ENCODE measurements at regions not wholly inside any gene's neighbourhood (a gene's known extent, or its start where the extent isn't known, plus 50 kb on each side); places are given as distances from the start of the nearest gene placed in this dataset.
A peak's percentile ranks its signal among the peaks of the same experiment; 100 is the strongest.
"Not testable (repeated sequence)": the region's sequence is repeated elsewhere in the genome, so short reads cannot be mapped to it uniquely, and the experiment has no call there.

DNA sequence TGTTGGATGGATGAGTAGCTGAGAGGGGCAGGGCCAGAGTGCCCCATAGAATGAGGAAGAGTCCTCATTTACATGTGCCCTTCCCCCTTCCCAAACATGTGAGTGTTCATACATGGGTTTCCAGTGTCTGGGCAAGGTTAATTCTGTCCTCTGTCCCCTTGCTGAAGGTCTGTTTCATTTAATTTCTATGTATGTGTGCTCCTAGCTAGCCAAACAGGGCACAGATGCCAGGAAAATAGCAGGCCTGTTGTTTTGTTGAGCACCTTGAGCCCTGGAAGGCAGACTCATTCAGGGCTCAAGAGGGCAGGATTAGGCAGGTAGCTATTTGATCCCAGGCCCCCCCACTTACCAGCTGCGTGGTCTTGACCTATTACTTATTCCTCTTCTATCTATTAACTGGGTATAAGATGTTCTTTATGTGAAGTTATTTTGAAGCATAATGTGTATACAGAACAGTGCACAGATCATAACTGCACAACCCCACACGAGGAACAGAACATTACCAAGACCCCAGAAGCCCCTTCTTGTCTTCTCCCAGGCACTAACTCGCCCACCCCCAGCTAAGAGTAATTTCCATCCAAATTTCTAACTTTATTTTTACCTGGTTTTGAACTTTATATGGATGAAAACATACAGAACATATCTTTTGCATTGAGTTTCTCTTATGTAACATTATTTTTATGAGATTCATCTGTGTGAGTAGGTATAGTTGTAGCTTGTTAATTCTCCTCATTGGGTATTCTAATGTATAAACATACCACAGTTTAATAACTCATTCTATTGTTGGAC is 164.3 kb downstream of the RPIA start:
- intact Hi-C loops (cut with DNase I): no loop called here
- no peak for DNase-seq

DNA sequence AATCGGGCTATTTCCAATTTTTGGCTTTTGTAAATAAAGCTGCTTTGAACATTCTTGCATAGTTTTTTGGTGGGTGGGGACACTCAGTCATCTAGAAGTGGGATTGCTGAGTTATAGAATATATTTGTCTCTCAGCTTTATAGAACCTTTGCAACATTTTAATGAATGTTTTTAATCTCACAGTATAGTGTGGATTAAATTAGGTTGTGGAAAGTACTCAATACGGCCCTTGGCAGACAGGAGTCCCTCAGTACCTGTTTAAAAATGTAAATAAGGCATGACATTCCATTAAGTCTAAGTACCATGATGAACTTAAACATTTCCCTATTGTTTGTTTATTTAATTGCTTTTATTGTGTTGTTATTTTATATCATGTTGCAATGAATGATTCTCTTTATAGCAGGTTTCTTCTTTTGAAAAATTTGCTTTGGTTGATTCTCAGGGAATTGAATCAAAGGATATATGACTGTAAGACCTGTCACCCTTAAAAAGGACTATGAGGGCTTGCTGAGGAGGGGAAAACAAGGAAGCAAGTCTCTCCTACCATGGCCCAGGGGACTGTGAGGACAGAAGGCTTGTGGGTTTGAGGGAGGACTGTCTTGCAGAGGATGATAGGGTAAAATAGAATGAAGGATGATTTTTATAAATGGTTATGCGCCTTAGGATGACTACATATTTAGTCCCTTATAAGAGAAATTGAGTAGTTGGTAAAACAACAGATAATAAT is 165.1 kb downstream of the RPIA start:
- no peak for DNase-seq
- intact Hi-C loops (cut with DNase I): no loop called here

DNA sequence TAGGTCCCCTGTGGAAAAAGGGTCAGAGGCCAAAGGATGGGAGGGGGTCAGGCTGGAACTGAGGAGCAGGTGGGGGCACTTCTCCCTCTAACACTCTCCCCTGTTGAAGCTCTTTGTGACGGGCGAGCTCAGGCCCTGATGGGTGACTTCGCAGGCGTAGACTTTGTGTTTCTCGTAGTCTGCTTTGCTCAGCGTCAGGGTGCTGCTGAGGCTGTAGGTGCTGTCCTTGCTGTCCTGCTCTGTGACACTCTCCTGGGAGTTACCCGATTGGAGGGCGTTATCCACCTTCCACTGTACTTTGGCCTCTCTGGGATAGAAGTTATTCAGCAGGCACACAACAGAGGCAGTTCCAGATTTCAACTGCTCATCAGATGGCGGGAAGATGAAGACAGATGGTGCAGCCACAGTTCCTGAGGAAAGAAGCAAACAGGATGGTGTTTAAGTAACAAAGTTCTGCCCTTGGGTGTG is 165.8 kb downstream of the RPIA start:
- intact Hi-C loops (cut with DNase I): no loop called here
- no peak for DNase-seq

DNA sequence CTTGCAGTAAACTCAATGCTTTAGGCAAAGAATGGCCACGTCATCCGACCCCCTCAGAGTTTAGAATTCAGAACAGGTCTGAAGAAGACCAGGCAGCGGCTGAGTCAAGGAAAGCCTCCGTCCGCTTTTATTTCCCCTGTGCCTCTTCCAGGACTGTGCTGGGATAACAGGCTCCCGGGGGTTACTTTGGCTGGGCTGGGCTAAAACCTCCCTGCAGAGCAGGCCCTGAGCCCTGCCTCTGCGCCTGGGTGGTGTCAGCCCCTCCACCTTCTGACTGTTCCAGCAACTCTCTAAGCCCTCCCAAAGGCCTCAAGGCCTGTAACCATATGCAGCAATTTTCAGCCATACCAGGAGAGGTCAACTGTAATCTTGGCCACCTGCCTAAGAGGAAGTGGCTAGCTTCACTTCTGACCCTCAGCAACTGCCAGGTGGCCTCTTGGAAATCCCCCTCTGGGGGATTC is 166.5 kb downstream of the RPIA start:
- intact Hi-C loops (cut with DNase I): no loop called here
- no peak for DNase-seq

DNA sequence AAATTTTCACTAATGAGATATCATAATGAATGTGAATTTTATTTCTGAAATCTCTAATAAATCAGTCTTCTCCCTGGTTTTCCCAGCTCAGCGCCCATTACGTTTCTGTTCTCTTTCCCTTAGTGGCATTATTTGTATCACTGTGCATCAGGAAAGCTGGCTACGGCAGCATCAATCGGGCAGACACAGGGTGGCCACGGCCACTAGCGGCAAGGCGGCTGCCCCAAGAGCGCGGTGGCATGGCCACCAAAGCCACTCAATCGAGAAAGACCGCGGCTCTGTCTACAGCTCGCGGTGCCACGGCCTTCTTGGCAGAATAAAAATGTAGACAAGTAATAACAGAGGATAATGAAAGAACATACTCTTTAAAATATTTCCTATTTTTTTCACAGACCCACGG is 168.0 kb downstream of the RPIA start:
- no peak for DNase-seq
- intact Hi-C loops (cut with DNase I): no loop called here

DNA sequence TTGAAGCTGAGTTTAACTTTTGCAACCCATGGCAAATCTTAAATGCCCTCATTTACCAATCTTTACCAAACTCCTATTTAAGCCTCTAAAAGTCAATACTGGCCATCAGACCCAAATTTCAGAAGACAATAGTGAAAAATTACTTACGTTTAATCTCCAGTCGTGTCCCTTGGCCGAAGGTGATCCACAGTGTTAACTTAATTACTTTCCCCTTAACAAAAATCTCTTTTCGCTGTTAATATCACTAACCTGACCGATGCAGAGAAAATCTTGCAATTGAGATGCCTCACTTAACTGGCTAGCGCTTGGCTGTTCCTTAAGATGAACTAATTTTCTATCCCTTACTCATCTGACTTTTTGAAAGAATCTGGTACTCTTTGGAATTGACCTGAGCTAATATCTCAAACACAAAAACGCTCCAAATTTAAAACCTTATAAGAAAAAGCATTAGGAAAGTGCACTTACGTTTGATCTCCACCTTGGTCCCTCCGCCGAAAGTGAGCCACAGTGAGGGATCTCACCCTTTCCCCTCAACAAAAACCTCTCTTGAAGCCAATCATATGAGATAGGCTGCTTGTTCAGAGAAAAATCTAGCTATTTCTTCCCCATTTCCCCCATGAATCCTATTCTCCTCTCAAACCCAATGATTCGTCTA is 169.1 kb downstream of the RPIA start:
- intact Hi-C loops (cut with DNase I): no loop called here
- DNase-seq: no peak

DNA sequence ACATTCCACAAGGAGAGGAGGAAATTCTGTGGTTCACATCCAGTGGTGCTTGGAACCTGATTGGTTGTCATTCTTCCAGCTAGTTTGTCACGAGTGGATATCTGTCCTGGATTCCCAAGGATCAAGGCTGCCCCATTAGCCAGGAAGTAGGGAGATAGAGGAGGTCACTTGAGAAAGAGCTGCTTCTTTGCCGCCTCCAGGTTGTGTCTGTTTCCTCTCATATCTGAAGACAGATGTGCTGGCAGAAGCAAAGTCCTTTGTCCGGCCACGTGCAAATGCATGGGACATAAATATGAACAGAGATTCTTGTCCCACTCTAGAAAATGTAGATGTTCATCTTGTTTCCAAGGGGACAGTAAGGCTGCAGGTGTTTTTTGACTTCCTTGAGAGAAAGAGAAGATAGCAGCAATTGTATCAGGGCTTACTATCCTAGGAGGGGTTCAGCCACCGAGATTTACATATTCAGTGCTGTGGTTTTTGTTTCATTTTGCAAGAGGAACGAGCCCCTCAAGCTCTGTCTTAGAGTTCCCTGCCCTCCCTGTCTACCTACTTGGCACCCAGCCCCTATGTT is 174.4 kb downstream of the RPIA start:
- no peak for DNase-seq

DNA sequence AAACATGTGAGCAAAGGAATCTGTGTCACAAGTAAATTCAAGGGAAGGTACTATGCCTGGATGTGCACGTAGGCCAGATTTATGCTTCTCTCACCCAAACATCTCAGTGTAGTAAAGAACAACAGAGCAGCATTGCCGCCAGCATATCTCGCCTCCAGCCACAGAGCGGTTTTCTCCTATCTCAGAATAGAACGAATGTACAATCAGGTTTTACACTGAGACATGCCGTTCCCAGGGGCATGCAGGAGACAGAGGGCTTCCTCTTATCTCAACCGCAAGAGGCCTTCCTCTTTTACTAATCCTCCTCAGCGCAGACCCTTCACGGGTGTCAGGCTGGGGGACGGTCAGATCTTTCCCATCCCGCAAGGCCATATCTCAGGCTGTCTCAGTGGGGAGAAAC is 175.3 kb downstream of the RPIA start:
- intact Hi-C loops (cut with DNase I): no loop called here

More for the DNA sequence above, 174.4 kb downstream of the RPIA start:
- intact Hi-C loops (cut with DNase I): no loop called here

DNA sequence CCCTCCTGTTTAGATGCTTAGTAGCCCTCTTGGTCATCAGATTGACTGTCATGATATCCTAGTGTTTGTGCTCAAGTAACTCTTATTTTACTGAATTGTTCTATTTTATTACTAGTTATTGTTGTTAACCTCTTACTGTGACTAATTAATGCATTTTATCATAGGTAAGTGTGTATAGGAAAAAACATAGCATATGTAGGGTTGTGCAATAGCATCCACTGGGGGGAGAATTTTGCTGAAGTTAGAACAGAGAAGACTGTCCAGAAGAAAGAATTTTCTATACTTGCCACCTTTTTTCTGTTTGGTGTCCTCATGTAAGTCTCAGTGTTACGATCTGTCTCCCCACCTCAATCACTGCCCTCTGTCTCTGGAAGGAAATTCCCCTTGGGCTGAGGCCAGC is 177.4 kb downstream of the RPIA start:
- intact Hi-C loops (cut with DNase I): no loop called here
- no peak for DNase-seq

More for the DNA sequence above, 175.3 kb downstream of the RPIA start:
- DNase-seq: peak in 19 of 42 donors; percentile 4 to 44 (median 20)

DNA sequence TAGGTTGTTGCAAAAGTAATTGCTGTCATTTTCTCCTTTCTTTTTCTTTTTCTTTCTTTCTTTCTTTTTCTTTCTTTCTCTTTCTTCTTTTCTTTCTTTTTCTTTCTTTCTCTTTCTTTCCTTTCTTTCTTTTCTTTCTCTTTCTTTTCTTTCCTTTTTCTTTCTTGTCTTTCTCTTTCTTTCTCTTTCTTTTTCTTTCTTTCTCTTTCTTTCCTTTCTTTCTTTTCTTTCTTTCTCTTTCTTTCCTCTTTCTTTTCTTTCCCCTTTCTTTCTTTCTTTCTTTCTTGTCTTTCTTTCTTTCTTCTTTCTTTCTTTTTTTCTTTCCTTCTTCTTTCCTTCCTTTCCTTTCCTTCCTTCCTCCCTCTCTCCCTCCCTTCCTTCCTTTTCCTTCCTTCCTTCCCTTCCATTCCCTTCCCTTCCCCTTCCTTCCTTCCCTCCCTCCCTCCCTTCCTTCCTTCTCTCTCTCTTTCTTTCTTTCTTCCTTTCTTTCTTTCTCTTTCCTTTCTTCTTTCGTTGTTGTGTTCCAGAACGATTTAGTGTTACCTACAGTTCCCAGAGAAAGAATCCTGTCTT is 178.9 kb downstream of the RPIA start:
- intact Hi-C loops (cut with DNase I): no loop called here
- no peak for DNase-seq

DNA sequence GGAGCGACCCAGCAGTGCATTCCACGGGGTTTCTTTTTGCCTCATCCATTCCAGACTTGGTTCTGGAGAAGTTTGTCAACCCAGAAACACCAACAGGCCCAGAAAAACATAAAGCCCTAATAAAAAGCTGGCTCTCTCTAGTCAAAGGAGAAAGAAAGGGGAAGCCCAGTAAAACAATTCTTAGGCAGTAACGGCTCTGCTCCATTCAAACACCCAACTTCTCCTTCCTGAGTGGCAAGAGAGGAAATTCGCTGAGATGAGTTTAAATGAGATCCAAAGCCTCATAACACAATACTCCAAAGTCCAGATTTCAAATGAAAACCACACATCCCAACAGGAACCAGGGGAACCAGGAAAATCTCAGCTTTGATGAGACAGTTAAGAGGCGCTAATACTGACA is 179.9 kb downstream of the RPIA start:
- DNase-seq: no peak
- intact Hi-C loops (cut with DNase I): no loop called here

DNA sequence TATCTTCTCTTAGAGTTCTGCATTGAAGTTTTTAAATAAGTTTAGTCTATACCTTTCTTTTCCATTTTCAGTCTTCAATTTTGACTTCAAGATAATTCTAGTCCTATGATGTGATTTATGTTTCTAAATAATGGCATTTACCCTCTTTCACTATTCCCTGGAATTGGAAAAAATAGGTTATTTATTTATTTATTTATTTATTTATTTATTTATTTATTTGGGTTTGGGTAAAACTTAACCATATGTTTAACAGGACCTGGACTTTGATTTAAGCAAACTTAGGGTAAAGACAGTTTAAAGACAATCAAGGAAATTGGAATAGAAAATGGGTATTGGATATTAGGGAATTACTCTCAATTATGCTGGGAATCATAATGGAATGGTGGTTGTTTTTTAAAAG is 182.1 kb downstream of the RPIA start:
- DNase-seq: no peak
- intact Hi-C loops (cut with DNase I): no loop called here

DNA sequence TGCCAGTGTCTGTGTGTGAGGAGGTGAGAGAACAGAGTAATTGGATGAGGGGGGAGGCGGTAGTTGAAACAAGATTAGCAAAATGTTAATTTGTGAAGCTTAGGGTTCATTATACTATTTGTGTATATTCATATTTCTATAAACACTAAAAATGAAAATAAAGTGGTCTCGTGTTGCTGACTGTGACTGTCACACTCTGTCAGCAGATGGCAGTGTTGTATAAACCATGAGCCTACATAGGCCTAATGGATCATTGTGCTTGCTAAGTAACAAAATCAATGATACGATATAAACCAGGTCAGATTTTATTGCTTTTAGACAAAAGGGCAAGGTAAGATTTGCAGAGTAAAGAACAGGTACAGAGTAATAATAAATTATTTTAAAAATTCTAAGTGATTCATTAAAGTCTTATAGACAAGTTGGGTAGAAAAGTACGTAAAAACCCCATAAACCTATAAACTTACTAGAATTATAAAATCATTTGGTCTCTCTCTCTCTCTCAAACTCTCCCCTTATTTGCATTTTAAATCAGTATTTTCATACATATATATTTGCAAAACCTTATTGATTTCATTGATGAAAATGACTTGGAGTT is 182.7 kb downstream of the RPIA start:
- peak in 32 of 42 donors; percentile 14 to 82 (median 50) for DNase-seq
- intact Hi-C loops (cut with DNase I): no loop called here

DNA sequence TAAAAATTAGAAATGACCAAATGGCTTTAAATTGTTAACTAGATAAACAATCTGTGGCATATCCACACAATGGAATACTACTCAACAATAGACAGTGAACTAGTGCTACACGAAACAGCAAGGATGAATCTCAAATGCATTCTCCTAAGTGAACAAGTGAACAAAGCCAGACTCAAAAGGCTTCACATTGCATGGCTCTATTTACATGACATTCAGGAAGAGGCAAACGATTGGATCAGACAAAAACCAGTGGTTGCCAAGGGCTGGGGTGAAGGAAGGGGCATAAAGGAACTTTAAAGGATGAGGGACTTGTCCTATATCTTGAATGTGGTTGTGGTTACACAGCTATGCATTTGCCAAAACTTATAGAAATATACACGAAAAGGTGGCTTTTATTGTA is 184.3 kb downstream of the RPIA start:
- intact Hi-C loops (cut with DNase I): no loop called here

DNA sequence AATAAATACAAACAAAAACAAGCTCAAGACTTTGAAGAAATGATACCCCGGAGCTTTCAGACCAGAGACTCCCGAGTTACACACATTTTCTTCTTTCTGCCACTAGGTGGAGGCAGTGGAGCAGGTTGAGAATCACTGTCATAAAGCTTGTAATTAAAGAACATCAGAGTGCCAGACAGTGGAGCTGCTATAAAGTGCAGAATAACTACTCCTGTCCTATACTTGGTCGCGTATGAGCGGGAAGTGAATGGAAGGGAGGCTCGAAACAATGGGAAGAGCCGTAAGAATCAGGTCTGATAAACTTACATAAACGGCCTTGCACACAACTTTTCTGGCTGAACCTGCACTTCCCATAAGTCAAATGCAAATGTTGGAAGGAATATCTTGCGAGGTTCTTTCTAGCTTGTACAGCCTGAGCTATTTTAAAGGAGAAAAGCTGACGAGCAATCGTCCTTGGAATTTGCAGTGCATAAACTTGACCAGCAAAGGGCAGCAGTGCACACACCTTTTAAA is 189.0 kb downstream of the RPIA start:
- intact Hi-C loops (cut with DNase I): no loop called here
- DNase-seq: peak in 33 of 42 donors; percentile 9 to 80 (median 56)

More for the DNA sequence above, 184.3 kb downstream of the RPIA start:
- no peak for DNase-seq

DNA sequence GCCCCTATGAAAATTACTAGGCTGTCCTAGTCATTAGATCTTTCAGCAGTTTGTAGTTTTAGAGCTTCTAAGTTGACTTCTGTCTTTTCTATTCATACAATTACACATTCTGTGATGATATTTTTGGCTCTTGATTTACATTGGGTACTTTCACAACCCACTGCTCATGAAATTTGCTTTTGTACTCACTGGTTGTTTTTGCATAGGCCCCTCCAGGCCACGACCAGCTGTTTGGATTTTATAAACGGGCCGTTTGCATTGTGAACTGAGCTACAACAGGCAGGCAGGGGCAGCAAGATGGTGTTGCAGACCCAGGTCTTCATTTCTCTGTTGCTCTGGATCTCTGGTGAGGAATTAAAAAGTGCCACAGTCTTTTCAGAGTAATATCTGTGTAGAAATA is 193.8 kb downstream of the RPIA start:
- intact Hi-C loops (cut with DNase I): no loop called here

DNA sequence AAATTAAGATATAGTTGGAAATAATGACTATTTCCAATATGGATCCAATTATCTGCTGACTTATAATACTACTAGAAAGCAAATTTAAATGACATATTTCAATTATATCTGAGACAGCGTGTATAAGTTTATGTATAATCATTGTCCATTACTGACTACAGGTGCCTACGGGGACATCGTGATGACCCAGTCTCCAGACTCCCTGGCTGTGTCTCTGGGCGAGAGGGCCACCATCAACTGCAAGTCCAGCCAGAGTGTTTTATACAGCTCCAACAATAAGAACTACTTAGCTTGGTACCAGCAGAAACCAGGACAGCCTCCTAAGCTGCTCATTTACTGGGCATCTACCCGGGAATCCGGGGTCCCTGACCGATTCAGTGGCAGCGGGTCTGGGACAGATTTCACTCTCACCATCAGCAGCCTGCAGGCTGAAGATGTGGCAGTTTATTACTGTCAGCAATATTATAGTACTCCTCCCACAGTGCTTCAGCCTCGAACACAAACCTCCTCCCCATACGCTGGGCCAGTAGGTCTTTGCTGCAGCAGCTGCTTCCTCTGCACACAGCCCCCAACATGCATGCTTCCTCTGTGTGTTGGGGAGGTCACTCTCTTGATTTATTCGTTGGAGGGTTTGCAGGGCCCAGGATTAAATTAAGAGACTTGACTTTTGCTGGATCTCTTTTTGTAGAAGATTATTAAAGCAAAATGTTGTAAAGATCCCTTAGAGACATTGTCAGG is 194.4 kb downstream of the RPIA start:
- DNase-seq: no peak
- intact Hi-C loops (cut with DNase I): no loop called here

More for the DNA sequence above, 193.8 kb downstream of the RPIA start:
- no peak for DNase-seq

DNA sequence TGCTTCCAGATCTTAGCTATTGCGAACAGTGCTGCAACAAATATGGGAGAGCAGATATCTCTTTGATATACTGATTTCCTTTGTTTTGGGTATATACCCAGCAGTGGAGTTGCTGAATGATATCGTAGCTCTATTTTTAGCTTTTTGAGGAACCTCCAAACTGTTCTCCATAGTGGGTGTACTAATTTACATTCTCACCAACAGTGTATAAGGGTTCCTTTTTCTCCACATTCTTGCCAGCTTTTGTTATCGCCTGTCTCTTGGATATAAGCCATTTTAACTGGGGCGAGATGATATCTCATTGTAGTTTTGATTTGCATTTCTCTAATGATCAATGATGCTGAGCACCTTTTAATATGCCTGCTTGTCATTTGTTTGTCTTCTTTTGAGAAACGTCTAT is 196.0 kb downstream of the RPIA start:
- intact Hi-C loops (cut with DNase I); DNase-seq: not testable (repeated sequence)
